K562 (cell line): ENCODE measurements at regions not wholly inside any gene's neighbourhood (a gene's known extent, or its start where the extent isn't known, plus 50 kb on each side); places are given as distances from the start of the nearest gene placed in this dataset.

Experiments
- ATF1 ChIP-seq, 2 experiments: fragments of 450-650 bp in 1 of 2; IDR thresholded peaks; 2 replicates each; pipeline ENCODE4 v1.6.1; 2016; ENCODE audit warnings: missing compliant biosample characterization in 1 of 2, missing genetic modification characterization in 1 of 2
- CBFA2T2 ChIP-seq: fragments of 450-650 bp; conservative IDR thresholded peaks from 2 replicates; pipeline ENCODE4 v1.6.1; 2017; ENCODE audit warnings: mild to moderate bottlenecking
- CHD1 ChIP-seq: fragments of 200-600 bp; sonication (generic); IDR thresholded peaks from one replicate; pipeline ENCODE4 v1.6.1; 2012; ENCODE audit warnings: mild to moderate bottlenecking, moderate library complexity, low read length, inconsistent platforms
- DIDO1 ChIP-seq: fragments of 450-650 bp; IDR thresholded peaks from 2 replicates; pipeline ENCODE4 v1.6.1; 2016; ENCODE audit warnings: low read depth, missing biosample characterization, missing genetic modification characterization
- DPF2 ChIP-seq: fragments of 450-650 bp; IDR thresholded peaks from 2 replicates; pipeline ENCODE4 v1.6.1; 2016
- HCFC1 ChIP-seq: IDR thresholded peaks from 2 replicates; pipeline ENCODE4 v1.6.1; 2012; ENCODE audit warnings: low read depth, low read length, improper control_type of control experiment
- JUND ChIP-seq, 2 experiments: IDR thresholded peaks; 2 replicates in 1 of 2; 3 replicates in 1 of 2; pipeline ENCODE4 v1.6.1; 2011; ENCODE audit warnings: borderline replicate concordance in 2 of 2, low read depth in 2 of 2, low read length in 2 of 2, improper control_type of control experiment in 1 of 2, missing biosample characterization in 1 of 2, missing genetic modification characterization in 1 of 2, missing genetic modification reagents in 1 of 2
- KAT2B ChIP-seq: IDR thresholded peaks from one replicate; pipeline ENCODE4 v1.6.1; 2012; ENCODE audit warnings: low read depth, mild to moderate bottlenecking, control low read depth, inconsistent platforms, low read length, moderate library complexity
- KLF1 ChIP-seq: fragments of 450-650 bp; IDR thresholded peaks from 2 replicates; pipeline ENCODE4 v1.6.1; 2016; ENCODE audit warnings: missing genetic modification characterization, missing compliant biosample characterization
- LCOR ChIP-seq: sonication (generic); formaldehyde crosslinking; IDR thresholded peaks from 2 replicates; pipeline ENCODE4 v1.8.0; 2022; ENCODE audit warnings: mild to moderate bottlenecking, missing genetic modification reagents
- MAFF ChIP-seq: IDR thresholded peaks from 2 replicates; pipeline ENCODE4 v1.6.1; 2012; ENCODE audit warnings: low read length, improper control_type of control experiment
- MEIS2 ChIP-seq: fragments of 450-650 bp; IDR thresholded peaks from 2 replicates; pipeline ENCODE4 v1.6.1; 2014; ENCODE audit warnings: mild to moderate bottlenecking; ENCODE audit not compliant: partially characterized antibody
- NCOA1 ChIP-seq: fragments of 450-650 bp; IDR thresholded peaks from 2 replicates; pipeline ENCODE4 v1.6.1; 2016; ENCODE audit warnings: low read depth
- NCOA6 ChIP-seq: fragments of 450-650 bp; IDR thresholded peaks from 2 replicates; pipeline ENCODE4 v1.6.1; 2017; ENCODE audit warnings: mild to moderate bottlenecking
- NFE2 ChIP-seq: IDR thresholded peaks from 2 replicates; pipeline ENCODE4 v1.6.1; 2014; ENCODE audit warnings: antibody characterized with exemption, low read depth
- POLR2G ChIP-seq: fragments of 200-400 bp; formaldehyde crosslinking; IDR thresholded peaks from 2 replicates; pipeline ENCODE4 v1.6.1; 2017; ENCODE audit warnings: low read depth, mild to moderate bottlenecking, antibody characterized with exemption, low read length, moderate library complexity
- PRMT5 ChIP-seq: sonication (generic); formaldehyde crosslinking; IDR thresholded peaks from 2 replicates; pipeline ENCODE4 v1.5.0; 2020; ENCODE audit warnings: missing genetic modification reagents
- RBM17 ChIP-seq: fragments of 200-400 bp; formaldehyde crosslinking; IDR thresholded peaks from 2 replicates; pipeline ENCODE4 v1.6.1; 2017; ENCODE audit warnings: low read depth, mild to moderate bottlenecking, low read length, borderline replicate concordance
- RFX5 ChIP-seq: IDR thresholded peaks from 2 replicates; pipeline ENCODE4 v1.6.1; 2011; ENCODE audit warnings: low read depth, mild to moderate bottlenecking, improper control_type of control experiment, low read length
- SREBF2 ChIP-seq: sonication (generic); formaldehyde crosslinking; IDR thresholded peaks from 2 replicates; pipeline ENCODE4 v1.4.0; 2020; ENCODE audit warnings: mild to moderate bottlenecking, missing genetic modification reagents
- TAF1 ChIP-seq: IDR thresholded peaks from 2 replicates; pipeline ENCODE4 v1.6.1; 2011; ENCODE audit warnings: mild to moderate bottlenecking, low read length, moderate library complexity; ENCODE audit not compliant: insufficient read depth, control insufficient read depth, severe bottlenecking; ENCODE audit errors: extremely low read depth
- TEAD2 ChIP-seq: fragments of 450-650 bp; IDR thresholded peaks from 2 replicates; pipeline ENCODE4 v1.6.1; 2016; ENCODE audit warnings: missing genetic modification characterization, control low read depth, missing compliant biosample characterization
- ZNF124 ChIP-seq: sonication (generic); formaldehyde crosslinking; IDR thresholded peaks from 2 replicates; pipeline ENCODE4 v1.8.1; 2022; ENCODE audit warnings: missing genetic modification reagents
- ZNF239 ChIP-seq: fragments of 250-450 bp; sonication (Bioruptor Pico); IDR thresholded peaks from 2 replicates; pipeline ENCODE4 v1.4.0; 2020; ENCODE audit warnings: mild to moderate bottlenecking
- ZNF324 ChIP-seq: fragments of 250-450 bp; sonication (Bioruptor Pico); IDR thresholded peaks from 2 replicates; pipeline ENCODE4 v1.4.0; 2020; ENCODE audit warnings: mild to moderate bottlenecking
- ZNF583 ChIP-seq: fragments of 250-450 bp; sonication (Bioruptor Pico); IDR thresholded peaks from 2 replicates; pipeline ENCODE4 v1.4.0; 2020
- ZNF586 ChIP-seq: fragments of 450-650 bp; formaldehyde crosslinking; conservative IDR thresholded peaks from 2 replicates; pipeline ENCODE4 v1.4.0; 2020; ENCODE audit warnings: mild to moderate bottlenecking, moderate library complexity
- ZNF717 ChIP-seq: fragments of 250-450 bp; sonication (Bioruptor Pico); IDR thresholded peaks from 2 replicates; pipeline ENCODE4 v1.5.0; 2021
- ZNF778 ChIP-seq: fragments of 450-650 bp; formaldehyde crosslinking; IDR thresholded peaks from 2 replicates; pipeline ENCODE4 v1.4.0; 2020; ENCODE audit warnings: mild to moderate bottlenecking, moderate library complexity
- ZNF780A ChIP-seq: fragments of 250-450 bp; sonication (Bioruptor Pico); IDR thresholded peaks from 2 replicates; pipeline ENCODE4 v1.5.0; 2021; ENCODE audit warnings: mild to moderate bottlenecking
- TF ChIP-seq, protein P1 (sequence below), 2 experiments: IDR thresholded peaks in 1 of 2; conservative IDR thresholded peaks in 1 of 2; 2 replicates each; pipeline ENCODE4 v1.6.1; 2016; ENCODE audit warnings: low read depth in 2 of 2, mild to moderate bottlenecking in 1 of 2, missing compliant biosample characterization in 1 of 2, missing genetic modification characterization in 1 of 2, moderate library complexity in 1 of 2
- TF ChIP-seq, protein P2 (sequence below): fragments of 250-450 bp; sonication (Bioruptor Pico); IDR thresholded peaks from 2 replicates; pipeline ENCODE4 v1.8.0; 2022; ENCODE audit warnings: moderate library complexity, mild to moderate bottlenecking, inconsistent platforms

DNA sequence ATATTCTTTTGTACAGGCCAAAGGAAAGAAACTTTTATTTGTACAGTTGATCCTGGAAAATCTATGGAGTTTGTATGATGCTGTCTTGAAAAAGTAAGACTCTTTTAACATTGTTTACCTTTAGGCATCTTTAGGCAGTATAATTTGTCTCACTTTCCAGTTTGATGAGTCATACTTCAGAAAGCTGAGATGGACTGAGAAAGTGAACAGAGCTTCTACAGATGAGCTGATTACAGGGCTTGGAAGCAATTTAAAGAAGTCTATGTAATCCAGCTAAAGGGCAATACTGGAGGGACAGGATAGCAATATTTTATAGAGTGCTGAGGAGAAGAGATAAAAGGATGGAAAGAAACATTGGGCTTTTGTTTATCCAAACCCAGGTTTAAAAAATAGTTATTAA lies 123.5 kb upstream of the GOLGA6L4 start (continued):
- TF ChIP-seq, protein P1, sequence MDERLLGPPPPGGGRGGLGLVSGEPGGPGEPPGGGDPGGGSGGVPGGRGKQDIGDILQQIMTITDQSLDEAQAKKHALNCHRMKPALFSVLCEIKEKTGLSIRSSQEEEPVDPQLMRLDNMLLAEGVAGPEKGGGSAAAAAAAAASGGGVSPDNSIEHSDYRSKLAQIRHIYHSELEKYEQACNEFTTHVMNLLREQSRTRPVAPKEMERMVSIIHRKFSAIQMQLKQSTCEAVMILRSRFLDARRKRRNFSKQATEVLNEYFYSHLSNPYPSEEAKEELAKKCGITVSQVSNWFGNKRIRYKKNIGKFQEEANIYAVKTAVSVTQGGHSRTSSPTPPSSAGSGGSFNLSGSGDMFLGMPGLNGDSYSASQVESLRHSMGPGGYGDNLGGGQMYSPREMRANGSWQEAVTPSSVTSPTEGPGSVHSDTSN (CRISPR knock-in tag; IDR thresholded peaks at IDR 0.05; ENCODE audit: low read depth), result no peak
- TF ChIP-seq, protein P1 (tag; conservative IDR thresholded peaks at IDR 0.05; ENCODE audit: low read depth), result peak; percentile 53
- TF ChIP-seq DIDO1 (tag), result no peak
- no peak for TF ChIP-seq ZNF717
- no peak for TF ChIP-seq TEAD2 (tag)
- no peak for TF ChIP-seq TAF1
- no peak for TF ChIP-seq ATF1 (CRISPR knock-in tag; IDR thresholded peaks at IDR 0.05)
- TF ChIP-seq ATF1 (tag; IDR thresholded peaks at IDR 0.05), result no peak
- no peak for TF ChIP-seq NCOA1
- no peak; the same call in 1 of the 2 replicates for TF ChIP-seq CBFA2T2
- no peak for TF ChIP-seq ZNF124 (CRISPR knock-in tag)
- no peak for TF ChIP-seq RFX5
- peak; percentile 68 for TF ChIP-seq NFE2
- peak; percentile 43 for TF ChIP-seq MEIS2
- TF ChIP-seq, protein P2, sequence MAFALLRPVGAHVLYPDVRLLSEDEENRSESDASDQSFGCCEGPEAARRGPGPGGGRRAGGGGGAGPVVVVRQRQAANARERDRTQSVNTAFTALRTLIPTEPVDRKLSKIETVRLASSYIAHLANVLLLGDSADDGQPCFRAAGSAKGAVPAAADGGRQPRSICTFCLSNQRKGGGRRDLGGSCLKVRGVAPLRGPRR (CRISPR knock-in tag), result no peak
- no peak for TF ChIP-seq RBM17
- TF ChIP-seq NCOA6, result no peak
- peak; percentile 85 for TF ChIP-seq JUND (IDR thresholded peaks at IDR 0.05; ENCODE audit: borderline replicate concordance, low read depth, low read length)
- peak; percentile 92 for TF ChIP-seq JUND (tag; IDR thresholded peaks at IDR 0.05; ENCODE audit: borderline replicate concordance, low read depth, low read length)
- no peak for TF ChIP-seq POLR2G
- TF ChIP-seq ZNF586, result no peak
- TF ChIP-seq KAT2B, result no peak
- no peak for TF ChIP-seq PRMT5 (CRISPR knock-in tag)
- no peak for TF ChIP-seq KLF1 (tag)
- TF ChIP-seq ZNF778 (CRISPR knock-in tag), result no peak
- TF ChIP-seq HCFC1, result no peak
- TF ChIP-seq CHD1, result no peak
- TF ChIP-seq SREBF2 (CRISPR knock-in tag), result no peak
- TF ChIP-seq MAFF, result peak; percentile 51; the same call in 1 of the 2 replicates
- TF ChIP-seq ZNF324 (CRISPR knock-in tag), result no peak
- TF ChIP-seq LCOR (CRISPR knock-in tag), result no peak
- no peak for TF ChIP-seq ZNF780A (CRISPR knock-in tag)
- TF ChIP-seq ZNF583 (CRISPR knock-in tag), result no peak
- TF ChIP-seq ZNF239, result no peak
- TF ChIP-seq DPF2, result peak; percentile 45; the same call in 1 of the 2 replicates
